KMS-11 (cell line): ENCODE measurements at regions not wholly inside any gene's neighbourhood (a gene's known extent, or its start where the extent isn't known, plus 50 kb on each side); places are given as distances from the start of the nearest gene placed in this dataset.
A peak's percentile ranks its signal among the peaks of the same experiment; 100 is the strongest.

ENCODE experiments used
- H2AFZ ChIP-seq: fragments of 200-600 bp; sonication (generic); 2 replicates; pipeline ENCODE4 v1.6.1; 2016; ENCODE audit warnings: antibody characterized with exemption, mixed run types, low read depth
- H3K27ac ChIP-seq: fragments of 200-600 bp; sonication (generic); 2 replicates; pipeline ENCODE4 v1.6.1; 2016; ENCODE audit warnings: mild to moderate bottlenecking, mixed run types
- H3K27me3 ChIP-seq: fragments of 200-600 bp; sonication (generic); 2 replicates; pipeline ENCODE4 v1.6.1; 2017; ENCODE audit warnings: mild to moderate bottlenecking, low read depth, mixed run types, moderate library complexity; ENCODE audit not compliant: insufficient read depth
- H3K36me3 ChIP-seq: fragments of 200-600 bp; sonication (generic); 2 replicates; pipeline ENCODE4 v1.6.1; 2017; ENCODE audit warnings: mild to moderate bottlenecking, mixed run types; ENCODE audit not compliant: insufficient read depth
- H3K4me1 ChIP-seq: fragments of 200-600 bp; sonication (generic); 2 replicates; pipeline ENCODE4 v1.6.1; 2016; ENCODE audit warnings: mild to moderate bottlenecking, low read depth, mixed run types; ENCODE audit not compliant: poor library complexity, severe bottlenecking
- H3K4me2 ChIP-seq: fragments of 200-600 bp; sonication (generic); 2 replicates; pipeline ENCODE4 v1.7.0; 2016; ENCODE audit warnings: mild to moderate bottlenecking, mixed run types
- H3K4me3 ChIP-seq: fragments of 200-600 bp; sonication (generic); IDR thresholded peaks from 2 replicates; pipeline ENCODE4 v1.6.1; 2017; ENCODE audit warnings: low read depth, low read length, mixed read lengths; ENCODE audit not compliant: insufficient read depth
- H3K79me2 ChIP-seq: fragments of 200-600 bp; sonication (generic); 2 replicates; pipeline ENCODE4 v1.6.1; 2016; ENCODE audit warnings: low read depth, mixed run types; ENCODE audit not compliant: insufficient read depth
- H3K9ac ChIP-seq: fragments of 200-600 bp; sonication (generic); 2 replicates; pipeline ENCODE4 v1.6.1; 2016; ENCODE audit warnings: mild to moderate bottlenecking, mixed run types
- H4K20me1 ChIP-seq: fragments of 200-600 bp; sonication (generic); 2 replicates; pipeline ENCODE4 v1.6.1; 2016; ENCODE audit warnings: mild to moderate bottlenecking, mixed run types; ENCODE audit not compliant: insufficient read depth
- CTCF ChIP-seq: fragments of 200-600 bp; sonication (generic); conservative IDR thresholded peaks from 2 replicates; pipeline ENCODE4 v1.6.1; 2017; ENCODE audit warnings: low read depth, mild to moderate bottlenecking, antibody characterized with exemption, low read length, moderate library complexity, mixed read lengths

- H3K9ac ChIP-seq, result no peak overlapping the region
- H3K4me2 ChIP-seq, result no peak overlapping the region; the same call in 1 of the 2 replicates
- peaks cover 53% of the 10 kb centered on the region for H3K4me1 ChIP-seq
- H3K79me2 ChIP-seq, result no peaks in the 10 kb centered on the region
- H3K27ac ChIP-seq, result no peak overlapping the region
- H3K4me3 ChIP-seq, result no peak overlapping the region
- no peak for TF ChIP-seq CTCF
- H4K20me1 ChIP-seq, result no peaks in the 10 kb centered on the region
- H2AFZ ChIP-seq, result no peak overlapping the region
- H3K36me3 ChIP-seq, result no peaks in the 10 kb centered on the region
- H3K27me3 ChIP-seq, result no peaks in the 10 kb centered on the region
These were observed 354.9 kb downstream of the RSL24D1 start for GRCh38 chr15:54841701-54842305.

DNA sequence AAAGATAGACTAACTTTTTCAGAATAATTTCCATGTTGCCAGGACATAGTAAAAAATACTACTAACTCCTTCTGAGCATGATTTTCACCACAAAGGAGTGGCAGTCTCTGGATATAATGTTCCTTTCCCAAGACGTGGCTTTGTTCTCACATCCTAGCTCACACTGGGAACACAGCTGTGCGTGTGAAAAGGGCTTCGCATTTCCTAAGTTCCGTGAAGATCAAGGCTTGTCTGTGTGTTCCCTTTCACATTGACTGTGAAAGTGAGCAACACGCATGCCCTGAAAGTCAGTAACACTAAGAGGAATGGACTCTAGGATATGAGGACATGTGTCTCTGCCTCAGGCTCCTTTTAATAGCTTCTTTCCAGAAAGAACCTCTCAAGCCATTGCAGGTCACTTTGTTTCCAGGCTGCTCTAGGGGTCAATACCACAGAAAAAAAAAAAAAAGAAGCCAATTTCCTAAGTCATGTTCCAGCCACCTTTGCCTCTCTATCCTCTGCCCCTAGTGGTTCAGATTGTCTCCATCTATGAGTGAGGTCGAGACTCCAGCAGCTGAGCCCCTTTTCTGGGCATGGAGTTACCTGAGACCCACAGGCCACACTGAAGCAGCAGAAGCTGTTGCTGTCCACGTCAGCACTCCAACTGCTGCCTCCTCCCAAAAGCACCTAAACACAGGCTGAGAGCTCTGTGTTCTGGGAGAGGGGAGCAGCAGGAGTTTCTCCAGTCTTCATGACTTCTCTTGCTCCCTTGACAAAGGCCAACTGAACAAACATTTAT, 355.9 kb downstream of the RSL24D1 start:
- Histone ChIP-seq H3K36me3 (no peaks in the 10 kb centered on the region), H3K9ac (no peak overlapping the region), H3K4me3 (no peak overlapping the region), H3K27ac (no peak overlapping the region), H3K79me2 (no peaks in the 10 kb centered on the region), H3K27me3 (no peaks in the 10 kb centered on the region), H4K20me1 (no peaks in the 10 kb centered on the region), H3K4me2 (no peak overlapping the region), H3K4me1 (peaks cover 63% of the 10 kb centered on the region), H2AFZ (no peak overlapping the region)
- TF ChIP-seq CTCF, result no peak

- Histone ChIP-seq H3K36me3 (no peaks in the 10 kb centered on the region), H3K27ac (peak overlapping the region; percentile 3; the same call in 1 of the 2 replicates), H2AFZ (peak overlapping the region; percentile 19), H3K27me3 (no peaks in the 10 kb centered on the region), H3K4me3 (no peak overlapping the region), H3K4me2 (peak overlapping the region; percentile 58), H3K79me2 (no peaks in the 10 kb centered on the region), H4K20me1 (no peaks in the 10 kb centered on the region), H3K4me1 (peaks cover 75% of the 10 kb centered on the region), H3K9ac (peak overlapping the region; percentile 8; the same call in 1 of the 2 replicates)
- no peak for TF ChIP-seq CTCF
These were observed 357.4 kb downstream of the RSL24D1 start for GRCh38 chr15:54839379-54839778.

GRCh38 chr15:54836052-54836795, 360.5 kb downstream of the RSL24D1 start:
- peak overlapping the region; percentile 8; the same call in 1 of the 2 replicates for H2AFZ ChIP-seq
- H3K9ac ChIP-seq, result no peak overlapping the region
- TF ChIP-seq CTCF, result no peak
- H3K4me1 ChIP-seq, result peaks cover 66% of the 10 kb centered on the region
- no peaks in the 10 kb centered on the region for H3K27me3 ChIP-seq
- no peaks in the 10 kb centered on the region for H4K20me1 ChIP-seq
- H3K4me3 ChIP-seq, result no peak overlapping the region
- H3K79me2 ChIP-seq, result no peaks in the 10 kb centered on the region
- peak overlapping the region; percentile 64 for H3K27ac ChIP-seq
- H3K4me2 ChIP-seq, result peak overlapping the region; percentile 41; the same call in 1 of the 2 replicates
- H3K36me3 ChIP-seq, result no peaks in the 10 kb centered on the region
